Middle frontal gyrus (tissue), 1 donor: ENCODE measurements at regions not wholly inside any gene's neighbourhood (a gene's known extent, or its start where the extent isn't known, plus 50 kb on each side); places are given as distances from the start of the nearest gene placed in this dataset.
"Not testable (repeated sequence)": the region's sequence is repeated elsewhere in the genome, so short reads cannot be mapped to it uniquely, and the experiment has no call there.

Source experiments
- DNase-seq: peaks from one replicate; pipeline ENCODE4 v3.0.0-alpha.2; 2015; ENCODE audit warnings: low spot score; ENCODE audit errors: extremely low spot score

GRCh38 chr5:74462356-74462755, 178.2 kb downstream of the ENC1 start:
- no peak for DNase-seq

GRCh38 chr5:74461251-74461650, 179.3 kb downstream of the ENC1 start:
- DNase-seq, result no peak

DNA sequence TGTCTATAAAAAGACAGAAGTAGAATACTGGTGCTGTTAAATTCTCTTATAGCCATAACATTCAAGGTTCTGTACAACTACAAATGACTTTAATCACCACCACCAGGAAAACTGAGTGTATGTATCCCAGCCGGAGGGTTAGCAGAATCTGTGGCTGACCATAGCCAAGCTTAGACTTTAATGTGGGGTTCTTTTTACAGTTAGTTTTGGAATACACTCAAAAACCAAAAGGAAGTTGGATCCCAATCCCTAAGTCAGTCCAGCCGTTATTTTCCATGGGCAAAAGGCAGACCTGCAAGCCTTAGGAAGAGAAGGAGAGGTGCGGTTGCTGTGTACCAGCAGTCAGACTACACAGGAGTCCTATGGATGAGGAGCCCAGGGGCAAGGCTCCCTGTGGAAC, 179.8 kb downstream of the ENC1 start:
- DNase-seq, result no peak

GRCh38 chr5:74459984-74460383, 180.5 kb downstream of the ENC1 start:
- no peak for DNase-seq

GRCh38 chr5:74457876-74458275, 182.7 kb downstream of the ENC1 start:
- DNase-seq, result no peak

DNA sequence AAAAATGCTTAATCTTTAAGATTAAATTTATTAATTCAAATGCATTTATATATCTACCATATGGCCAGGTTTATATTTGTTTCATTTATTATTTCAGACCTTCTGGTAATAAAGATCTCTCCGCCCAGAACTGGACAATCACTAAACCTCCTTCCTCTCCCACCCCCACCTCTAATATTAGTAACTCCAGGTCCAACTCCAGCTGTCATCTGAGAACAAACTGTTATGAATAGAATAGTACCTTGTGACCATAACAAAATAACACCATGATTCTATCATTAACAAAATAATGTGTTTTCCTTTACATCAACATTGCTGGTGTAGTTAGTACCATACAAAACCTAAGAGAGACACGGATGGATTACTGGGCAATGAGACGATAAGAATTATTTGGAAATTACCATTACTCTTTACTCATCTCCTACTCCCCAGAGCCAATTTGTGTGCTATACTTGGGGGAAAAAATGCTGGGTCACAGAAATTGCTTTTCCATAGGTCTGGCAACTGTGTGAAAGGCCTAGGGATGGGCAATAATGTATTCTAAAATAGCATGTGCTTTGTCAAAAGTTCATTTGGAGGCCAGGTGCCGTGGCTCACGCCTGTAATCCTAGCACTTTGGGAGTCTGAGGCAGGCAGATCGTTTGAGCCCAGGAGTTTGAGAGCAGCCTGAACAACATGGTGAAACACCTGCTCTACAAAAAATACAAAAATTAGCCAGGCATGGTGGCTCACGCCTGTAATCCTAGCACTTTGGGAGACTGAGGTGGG, 186.1 kb downstream of the ENC1 start:
- DNase-seq, result no peak

- no peak for DNase-seq
Observed at GRCh38 chr5:74452856-74453255, 187.7 kb downstream of the ENC1 start.

- DNase-seq, result no peak
Observed at GRCh38 chr5:74450095-74450494, 190.4 kb downstream of the ENC1 start.

DNA sequence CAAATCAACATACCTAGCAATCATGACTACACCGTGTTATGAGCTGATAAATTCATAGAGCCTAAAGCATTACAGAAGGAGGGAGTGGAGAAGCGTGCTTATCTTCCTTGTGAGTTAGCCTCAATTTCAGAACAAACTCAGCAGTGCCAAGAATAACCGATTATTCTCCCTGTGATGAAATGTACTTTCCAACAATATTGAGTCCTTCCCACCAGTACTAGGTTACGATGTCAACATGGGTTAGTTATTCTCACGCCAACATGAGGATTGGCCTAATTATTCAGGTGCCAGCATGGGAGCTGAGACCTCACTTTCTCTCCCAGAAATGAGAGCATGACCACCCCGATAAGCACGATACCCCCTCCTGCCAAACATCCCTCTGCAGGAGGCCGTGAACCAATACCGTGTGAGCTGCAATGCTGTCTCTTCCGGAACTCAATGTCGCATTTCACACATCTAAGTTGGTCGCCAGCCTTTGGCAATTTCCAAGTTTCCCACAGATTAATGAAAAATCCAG, 193.7 kb downstream of the ENC1 start:
- DNase-seq, result no peak

GRCh38 chr5:74442466-74442865, 198.1 kb downstream of the ENC1 start:
- DNase-seq, result no peak

- DNase-seq, result no peak
Observed at GRCh38 chr5:74441616-74442015, 198.9 kb downstream of the ENC1 start.

DNA sequence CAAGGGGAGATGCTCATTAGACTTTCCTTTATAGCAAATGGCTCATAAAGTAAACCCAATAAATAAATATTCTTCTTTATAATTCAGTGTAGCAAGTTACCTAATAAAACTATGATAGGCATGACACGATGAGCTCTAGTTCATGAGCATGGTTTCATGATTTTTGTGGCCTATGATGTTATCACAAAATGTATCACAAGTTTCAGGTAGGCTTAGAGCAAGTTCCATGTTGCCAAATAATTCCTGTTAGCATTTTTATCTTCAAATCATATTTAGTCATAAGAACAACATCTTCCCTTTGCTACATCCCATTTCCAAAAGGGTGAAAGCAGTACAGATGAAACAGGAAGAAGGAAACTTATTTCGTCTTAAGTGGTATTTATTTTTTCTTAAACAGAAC, 200.2 kb downstream of the ENC1 start:
- DNase-seq, result no peak

DNA sequence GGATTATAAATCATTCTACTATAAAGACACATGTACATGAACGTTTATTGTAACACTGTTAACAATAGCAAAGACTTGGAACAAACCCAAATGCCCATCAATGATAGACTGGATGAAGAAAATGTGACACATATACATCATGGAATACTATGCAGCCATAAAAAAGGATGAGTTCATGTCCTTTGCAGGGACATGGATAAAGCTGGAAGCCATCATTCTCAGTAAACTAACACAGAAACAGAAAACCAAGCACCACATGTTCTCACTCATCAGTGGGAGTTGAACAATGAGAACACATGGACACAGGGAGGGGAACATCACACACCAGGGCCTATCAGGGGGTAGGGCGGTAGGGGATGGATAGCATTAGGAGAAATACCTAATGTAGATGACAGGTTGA, 202.7 kb downstream of the ENC1 start:
- DNase-seq, result not testable (repeated sequence)

DNA sequence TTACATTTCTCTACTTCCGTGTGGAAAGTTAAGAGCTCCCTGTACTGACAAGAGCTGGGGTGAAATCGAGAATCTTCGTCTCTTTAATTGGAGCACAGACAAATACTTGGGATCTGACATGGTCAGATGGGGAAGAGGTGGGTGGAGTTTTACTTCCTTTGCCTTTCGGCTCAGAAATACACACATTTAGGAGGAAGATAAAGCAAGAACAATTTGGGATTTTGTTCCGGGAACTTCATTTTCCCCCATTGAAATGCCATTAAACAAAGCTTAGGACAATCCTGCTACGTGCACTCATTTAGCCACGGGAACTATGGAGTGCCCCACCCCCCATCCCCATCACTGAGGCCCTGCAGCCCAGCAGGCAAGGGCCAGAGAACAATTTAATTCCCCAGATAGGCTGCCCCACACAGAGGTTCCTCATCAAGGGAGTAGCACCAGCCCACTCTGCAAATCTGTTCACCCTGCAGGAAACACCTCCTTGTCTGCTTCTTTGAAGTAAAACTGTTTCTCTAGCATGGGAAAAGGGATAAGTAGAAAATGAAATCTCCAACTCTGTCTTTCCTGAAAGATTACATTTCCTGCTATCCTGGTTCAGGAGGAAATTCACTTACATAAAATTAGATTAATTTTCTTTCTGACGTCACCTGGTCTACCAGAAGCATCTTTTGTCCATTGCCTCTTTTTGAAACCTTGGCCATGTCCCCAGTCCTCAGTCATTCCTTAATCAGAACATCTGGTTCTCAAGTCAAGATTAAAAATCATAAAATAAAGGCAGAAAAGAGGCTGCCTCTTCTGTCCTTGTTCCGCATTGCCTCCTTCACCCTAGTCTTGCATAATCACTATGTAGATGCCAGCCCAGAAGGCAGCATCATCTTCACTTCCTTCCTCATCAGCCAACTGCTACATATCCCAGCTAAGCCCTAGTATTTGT, 206.4 kb downstream of the ENC1 start:
- DNase-seq, result no peak

- DNase-seq, result no peak
Observed at GRCh38 chr5:74433255-74433895, 207.2 kb downstream of the ENC1 start.

DNA sequence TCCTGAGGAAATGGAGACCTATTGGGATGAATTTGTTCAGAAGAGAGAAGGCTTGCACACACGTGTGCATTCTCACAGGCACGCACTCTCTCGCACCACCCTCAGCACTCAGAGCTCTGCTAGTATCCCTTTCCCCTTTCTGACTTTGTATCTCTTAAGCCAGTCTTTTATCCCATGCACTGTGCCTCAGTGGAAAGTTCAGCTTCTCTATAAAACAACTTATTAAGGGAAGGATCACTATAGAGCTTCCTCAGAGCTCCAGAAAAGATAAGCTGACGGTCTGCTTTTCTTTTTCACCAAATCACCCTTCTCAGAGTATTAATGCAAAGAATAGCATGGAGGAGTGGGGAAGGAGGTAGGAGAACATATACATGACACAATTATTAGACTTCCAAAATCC, 207.8 kb downstream of the ENC1 start:
- DNase-seq, result no peak

- no peak for DNase-seq
Observed at GRCh38 chr5:74432216-74432615, 208.3 kb downstream of the ENC1 start.

GRCh38 chr5:74431290-74431669, 209.2 kb downstream of the ENC1 start:
- no peak for DNase-seq

DNA sequence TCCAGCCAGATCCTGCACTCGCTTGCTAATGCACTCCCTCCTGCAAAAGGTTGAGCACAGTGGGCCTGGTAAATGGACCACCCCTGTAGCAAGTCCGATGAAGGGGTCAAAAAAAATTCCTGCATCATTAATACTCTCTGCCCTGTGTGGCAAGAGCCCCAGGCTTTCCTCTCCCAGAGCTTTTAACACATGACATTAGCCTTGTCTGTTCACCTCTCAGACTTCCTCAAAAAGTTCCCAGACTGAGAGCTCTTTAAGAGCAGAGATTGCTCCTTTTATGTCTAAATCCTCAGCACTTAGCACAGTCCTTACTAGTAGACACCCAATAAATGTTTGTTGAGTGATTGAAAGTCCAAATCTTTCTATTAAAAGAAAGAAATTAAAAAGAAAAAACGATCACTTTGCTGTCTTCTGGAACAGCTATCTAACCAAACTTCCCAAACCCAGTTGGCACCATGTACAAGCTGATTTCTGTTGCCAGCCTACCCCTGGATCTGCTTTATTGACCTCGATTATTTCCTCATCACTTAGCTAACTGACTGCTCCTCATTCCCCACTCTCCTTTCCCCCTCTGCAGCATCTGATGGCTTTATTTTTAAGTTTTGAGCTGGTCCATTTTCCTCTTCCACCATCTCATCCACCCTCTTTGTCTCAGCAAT, 209.8 kb downstream of the ENC1 start:
- no peak for DNase-seq

DNA sequence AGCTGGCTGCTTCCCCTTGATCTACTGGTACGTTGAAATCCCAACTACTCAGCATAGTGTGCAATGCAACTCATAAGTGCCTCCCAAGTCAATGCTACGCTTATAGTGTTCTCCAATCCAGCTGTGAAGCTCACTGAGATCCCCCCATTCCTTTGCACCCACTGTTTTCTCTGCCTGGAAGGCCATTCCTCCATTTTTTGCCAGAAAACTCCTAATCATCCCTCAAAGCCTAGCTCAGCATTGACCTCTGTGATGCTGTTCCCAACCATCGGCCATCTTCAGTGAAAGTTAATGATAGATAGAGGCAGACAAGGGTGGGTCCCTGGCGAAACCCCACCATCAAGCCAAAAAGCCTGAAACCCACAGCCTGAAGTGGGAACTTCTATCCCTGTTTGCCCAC, 211.0 kb downstream of the ENC1 start:
- DNase-seq, result no peak

GRCh38 chr5:74428876-74429275, 211.7 kb downstream of the ENC1 start:
- no peak for DNase-seq
